SK-N-SH (cell line): ENCODE measurements at regions not wholly inside any gene's neighbourhood (a gene's known extent, or its start where the extent isn't known, plus 50 kb on each side); places are given as distances from the start of the nearest gene placed in this dataset.

Experiments used
- CTCF ChIP-seq: fragments of 200-600 bp; sonication (generic); IDR thresholded peaks from 2 replicates; pipeline ENCODE4 v1.6.1; 2017; ENCODE audit warnings: antibody characterized with exemption, mild to moderate bottlenecking, moderate library complexity
- EP300 ChIP-seq, 2 experiments: IDR thresholded peaks; 2 replicates each; pipeline versions ENCODE4 v1.4.0 to v1.6.1; 2012; ENCODE audit warnings: borderline replicate concordance in 1 of 2, low read depth in 1 of 2, low read length in 1 of 2
- EZH2phosphoT487 ChIP-seq: fragments of 200-600 bp; sonication (generic); IDR thresholded peaks from 2 replicates; pipeline ENCODE4 v1.6.1; 2017; ENCODE audit warnings: low read depth, mixed run types, mild to moderate bottlenecking, antibody characterized with exemption, moderate library complexity, borderline replicate concordance
- GATA2 ChIP-seq: sonication (generic); formaldehyde crosslinking; IDR thresholded peaks from 2 replicates; pipeline ENCODE4 v1.5.0; 2020; ENCODE audit warnings: mild to moderate bottlenecking, missing genetic modification reagents
- JUND ChIP-seq: IDR thresholded peaks from 2 replicates; pipeline ENCODE4 v1.4.0; 2012

DNA sequence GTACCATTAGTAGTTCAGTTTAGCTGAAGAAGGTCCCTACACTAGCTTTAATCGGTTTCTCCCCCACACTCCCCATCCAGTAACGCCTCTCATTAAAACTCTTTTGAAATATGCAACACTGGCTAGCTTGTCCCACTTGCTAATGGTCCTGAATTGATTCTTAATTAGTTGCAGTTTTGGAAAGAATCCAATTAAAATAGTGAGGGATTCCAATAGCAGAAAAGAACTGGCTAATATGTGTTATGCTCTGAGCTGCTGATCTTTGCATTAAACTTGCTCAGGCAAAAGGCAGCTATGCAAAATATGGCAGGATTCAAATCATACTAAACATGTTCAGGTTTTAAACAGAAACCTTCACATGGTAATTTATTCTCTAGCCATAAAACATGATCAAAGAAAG, 252.5 kb upstream of the HNRNPA3 start:
- TF ChIP-seq CTCF, result no peak
- no peak for TF ChIP-seq EZH2phosphoT487
- no peak for TF ChIP-seq GATA2 (CRISPR knock-in tag)
- no peak for TF ChIP-seq JUND
- TF ChIP-seq EP300 (IDR thresholded peaks at IDR 0.05; ENCODE audit: borderline replicate concordance in 1 of 2, low read depth in 1 of 2, low read length in 1 of 2), result no peak
